Right renal pelvis (tissue), 4 donors: ENCODE measurements at regions not wholly inside any gene's neighbourhood (a gene's known extent, or its start where the extent isn't known, plus 50 kb on each side); places are given as distances from the start of the nearest gene placed in this dataset.
"Not testable (repeated sequence)": the region's sequence is repeated elsewhere in the genome, so short reads cannot be mapped to it uniquely, and the experiment has no call there.

Experiments used
- DNase-seq, 4 donors: peaks; one replicate each; pipeline ENCODE4 v3.0.0-alpha.2; 2013; ENCODE audit warnings: low read depth in 4 of 4, low spot score in 3 of 4, missing footprints in 1 of 4

GRCh38 chr2:242041816-242042215 lies 172.3 kb downstream of the RTP5 start:
- no peak for DNase-seq

- no peak for DNase-seq
These were observed 174.2 kb downstream of the RTP5 start for GRCh38 chr2:242043538-242044312.

- DNase-seq: no peak
These were observed 174.7 kb downstream of the RTP5 start for GRCh38 chr2:242044313-242044590.

- DNase-seq: not testable (repeated sequence)
These were observed 176.1 kb downstream of the RTP5 start for GRCh38 chr2:242045596-242046144.

GRCh38 chr2:242046206-242046826 lies 176.8 kb downstream of the RTP5 start:
- no peak for DNase-seq

GRCh38 chr2:242047963-242048362 lies 178.4 kb downstream of the RTP5 start:
- no peak for DNase-seq

- no peak for DNase-seq
These were observed 178.9 kb downstream of the RTP5 start for GRCh38 chr2:242048479-242048878.

GRCh38 chr2:242049492-242049891 lies 180.0 kb downstream of the RTP5 start:
- DNase-seq: not testable (repeated sequence)

- DNase-seq: no peak
These were observed 181.9 kb downstream of the RTP5 start for GRCh38 chr2:242051463-242051862.

- no peak for DNase-seq
These were observed 182.9 kb downstream of the RTP5 start for GRCh38 chr2:242052421-242052820.

GRCh38 chr2:242053921-242054320 lies 184.4 kb downstream of the RTP5 start:
- DNase-seq: no peak

GRCh38 chr2:242054406-242054805 lies 184.9 kb downstream of the RTP5 start:
- DNase-seq: no peak

GRCh38 chr2:242054881-242055801 lies 185.6 kb downstream of the RTP5 start:
- no peak for DNase-seq

GRCh38 chr2:242056026-242056425 lies 186.5 kb downstream of the RTP5 start:
- DNase-seq: no peak

- DNase-seq: no peak
These were observed 187.3 kb downstream of the RTP5 start for GRCh38 chr2:242056785-242057184.

GRCh38 chr2:242057379-242058040 lies 188.0 kb downstream of the RTP5 start:
- DNase-seq: no peak

GRCh38 chr2:242058116-242058680 lies 188.7 kb downstream of the RTP5 start:
- no peak for DNase-seq

GRCh38 chr2:242059566-242059965 lies 190.0 kb downstream of the RTP5 start:
- no peak for DNase-seq

GRCh38 chr2:242060212-242060835 lies 190.8 kb downstream of the RTP5 start:
- DNase-seq: no peak

- DNase-seq: not testable (repeated sequence)
These were observed 192.4 kb downstream of the RTP5 start for GRCh38 chr2:242061930-242062329.
